ENCODE measurements at regions not wholly inside any gene's neighbourhood (a gene's known extent, or its start where the extent isn't known, plus 50 kb on each side); places are given as distances from the start of the nearest gene placed in this dataset.
"Not testable (repeated sequence)": the region's sequence is repeated elsewhere in the genome, so short reads cannot be mapped to it uniquely, and the experiment has no call there.

DNA sequence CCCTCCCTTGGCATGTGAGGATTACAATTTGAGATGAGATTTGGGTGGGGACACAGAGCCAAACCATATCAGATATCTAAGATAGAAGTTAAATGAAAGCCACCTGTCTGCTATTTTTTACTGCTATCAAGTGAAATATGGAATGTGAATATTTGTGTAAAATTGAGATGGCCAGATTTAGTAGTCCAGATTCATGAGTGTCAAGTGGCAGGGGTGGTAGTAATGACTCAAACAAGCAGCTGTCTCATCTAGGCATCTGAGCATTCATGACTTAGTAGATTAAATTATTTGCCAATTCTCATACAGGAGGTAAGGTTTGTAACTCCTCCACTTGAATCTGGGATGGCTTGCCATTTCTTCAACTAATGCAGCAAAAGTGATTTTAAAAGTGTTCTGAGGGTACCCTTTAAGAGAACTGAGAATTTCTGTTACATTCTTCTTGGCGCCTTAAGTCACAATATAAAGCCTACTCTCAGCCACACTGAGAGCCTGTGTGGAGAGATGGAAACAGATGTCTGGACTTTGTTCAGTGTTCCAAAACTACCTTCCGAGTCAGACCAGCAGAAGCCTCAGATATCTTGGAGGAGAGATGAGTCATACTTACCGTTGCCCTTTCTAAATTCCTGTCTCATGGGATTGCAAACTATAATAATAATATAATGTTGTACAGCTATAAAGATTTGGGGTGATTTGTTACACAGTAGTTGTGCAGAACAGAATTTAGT, 1065.6 kb upstream of the TMPRSS15 start:
- Histone ChIP-seq H3K4me3 (no peak overlapping the region), H3K36me3 (no peaks in the 10 kb centered on the region), H3K27me3 (no peaks in the 10 kb centered on the region), H3K4me1 (no peaks in the 10 kb centered on the region), H3K27ac (no peak overlapping the region), H3K9me3 (peaks cover 0 to 22% of the 10 kb centered on the region in 2 donors)
- DNase-seq (no peak), ATAC-seq (no peak)
- TF ChIP-seq, protein P1, sequence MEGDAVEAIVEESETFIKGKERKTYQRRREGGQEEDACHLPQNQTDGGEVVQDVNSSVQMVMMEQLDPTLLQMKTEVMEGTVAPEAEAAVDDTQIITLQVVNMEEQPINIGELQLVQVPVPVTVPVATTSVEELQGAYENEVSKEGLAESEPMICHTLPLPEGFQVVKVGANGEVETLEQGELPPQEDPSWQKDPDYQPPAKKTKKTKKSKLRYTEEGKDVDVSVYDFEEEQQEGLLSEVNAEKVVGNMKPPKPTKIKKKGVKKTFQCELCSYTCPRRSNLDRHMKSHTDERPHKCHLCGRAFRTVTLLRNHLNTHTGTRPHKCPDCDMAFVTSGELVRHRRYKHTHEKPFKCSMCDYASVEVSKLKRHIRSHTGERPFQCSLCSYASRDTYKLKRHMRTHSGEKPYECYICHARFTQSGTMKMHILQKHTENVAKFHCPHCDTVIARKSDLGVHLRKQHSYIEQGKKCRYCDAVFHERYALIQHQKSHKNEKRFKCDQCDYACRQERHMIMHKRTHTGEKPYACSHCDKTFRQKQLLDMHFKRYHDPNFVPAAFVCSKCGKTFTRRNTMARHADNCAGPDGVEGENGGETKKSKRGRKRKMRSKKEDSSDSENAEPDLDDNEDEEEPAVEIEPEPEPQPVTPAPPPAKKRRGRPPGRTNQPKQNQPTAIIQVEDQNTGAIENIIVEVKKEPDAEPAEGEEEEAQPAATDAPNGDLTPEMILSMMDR (IDR thresholded peaks at IDR 0.05) = no peak
- intact Hi-C loops (cut with DNase I) = no loop called here

DNA sequence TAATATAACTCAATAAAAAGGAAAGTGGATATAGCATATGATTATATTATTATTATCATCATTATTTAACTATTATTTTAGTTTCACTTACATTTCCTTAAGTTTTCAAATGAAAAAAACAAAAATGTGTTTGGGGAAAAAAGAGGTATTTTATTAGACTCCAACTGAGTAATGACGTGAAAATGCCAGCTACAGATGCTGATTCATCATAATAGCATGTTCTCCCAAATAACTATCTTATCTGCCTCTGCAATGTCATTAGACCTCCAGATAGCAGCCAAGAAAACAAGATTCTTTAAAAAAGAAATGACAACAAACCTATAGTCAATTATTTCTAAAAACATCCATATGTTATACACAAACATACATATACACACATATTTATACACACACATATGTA, 1071.9 kb upstream of the TMPRSS15 start:
- Histone ChIP-seq H3K36me3 (no peaks in the 10 kb centered on the region), H3K4me1 (no peaks in the 10 kb centered on the region), H3K27ac (no peak overlapping the region), H3K9me3 (peaks cover 0 to 20% of the 10 kb centered on the region in 2 donors), H3K4me3 (no peak overlapping the region), H3K27me3 (no peaks in the 10 kb centered on the region)
- DNase-seq = no peak
- intact Hi-C loops (cut with DNase I) = no loop called here
- no peak for ATAC-seq
- TF ChIP-seq, protein P1 (IDR thresholded peaks at IDR 0.05) = no peak

DNA sequence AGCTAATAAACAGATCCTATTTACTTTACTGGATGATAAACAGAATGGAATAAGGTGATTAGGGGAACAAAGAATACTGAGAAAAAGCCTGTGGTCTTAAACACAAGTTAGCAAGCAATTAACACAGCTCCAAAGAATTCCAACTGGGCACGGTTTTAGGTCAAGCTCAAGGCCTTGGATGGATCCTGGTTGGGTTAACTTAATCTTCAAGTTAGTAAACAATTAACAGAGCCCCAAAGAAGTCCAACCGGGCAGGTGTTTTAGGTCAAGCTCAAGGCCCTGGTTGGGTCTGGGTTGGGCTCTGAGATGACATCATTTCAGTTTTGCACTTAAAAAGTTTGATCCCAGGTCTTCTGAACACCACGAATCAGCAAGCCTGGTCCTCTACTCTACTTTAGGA, 1086.3 kb upstream of the TMPRSS15 start:
- Histone ChIP-seq H3K9me3 (peaks cover 0 to 6% of the 10 kb centered on the region in 2 donors), H3K27me3 (no peaks in the 10 kb centered on the region), H3K36me3 (no peaks in the 10 kb centered on the region), H3K27ac (no peak overlapping the region), H3K4me1 (no peaks in the 10 kb centered on the region), H3K4me3 (no peak overlapping the region)
- ATAC-seq = no peak
- intact Hi-C loops (cut with DNase I) = no loop called here
- no peak for DNase-seq
- TF ChIP-seq, protein P1 (IDR thresholded peaks at IDR 0.05) = no peak

- Histone ChIP-seq H3K9me3 (peaks cover 0 to 6% of the 10 kb centered on the region in 2 donors), H3K27me3 (no peaks in the 10 kb centered on the region), H3K36me3 (no peaks in the 10 kb centered on the region), H3K4me3 (no peak overlapping the region), H3K4me1 (no peaks in the 10 kb centered on the region), H3K27ac (no peak overlapping the region)
- DNase-seq (no peak), ATAC-seq (no peak)
- intact Hi-C loops (cut with DNase I) = no loop called here
- TF ChIP-seq, protein P1 (IDR thresholded peaks at IDR 0.05) = no peak
Observed at GRCh38 chr21:19490481-19490880, 1086.9 kb upstream of the TMPRSS15 start.

- H3K9me3 ChIP-seq; intact Hi-C loops (cut with DNase I); H3K27ac ChIP-seq; H3K4me3 ChIP-seq; H3K27me3 ChIP-seq; H3K4me1 ChIP-seq; H3K36me3 ChIP-seq; ATAC-seq: not testable (repeated sequence)
- DNase-seq = peak in 1 of 4 donors; percentile 78
Observed at GRCh38 chr21:19493437-19494241, 1090.1 kb upstream of the TMPRSS15 start.

All from left lung (tissue), 4 donors.